Fibroblast of skin of left quadriceps (primary cell): ENCODE measurements at regions not wholly inside any gene's neighbourhood (a gene's known extent, or its start where the extent isn't known, plus 50 kb on each side); places are given as distances from the start of the nearest gene placed in this dataset.

Experiments
- DNase-seq, 2 experiments: peaks; one replicate each; pipeline ENCODE4 v3.0.0-alpha.2; 2013; ENCODE audit warnings: low read depth in 2 of 2

DNA sequence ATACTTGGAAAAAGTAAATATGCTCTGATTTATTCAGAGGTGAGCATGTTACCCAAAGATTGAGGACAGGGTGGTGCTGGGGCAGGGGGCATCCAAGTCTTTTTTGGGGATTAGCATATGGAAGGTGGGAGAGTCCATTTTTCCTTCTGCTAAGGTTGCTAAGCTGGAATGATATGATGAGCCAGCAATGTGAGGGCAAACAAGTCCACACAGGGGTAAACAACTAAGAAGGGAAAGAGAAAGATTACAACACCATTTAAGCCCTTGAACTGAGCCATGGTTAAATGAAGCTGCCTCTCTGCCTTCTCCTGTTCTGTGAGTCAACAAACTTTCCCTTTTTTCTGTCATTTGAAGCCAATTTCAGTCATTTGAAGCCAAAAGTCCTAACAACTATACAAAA lies 89.0 kb downstream of the RPL22L1 start:
- DNase-seq: no peak

DNA sequence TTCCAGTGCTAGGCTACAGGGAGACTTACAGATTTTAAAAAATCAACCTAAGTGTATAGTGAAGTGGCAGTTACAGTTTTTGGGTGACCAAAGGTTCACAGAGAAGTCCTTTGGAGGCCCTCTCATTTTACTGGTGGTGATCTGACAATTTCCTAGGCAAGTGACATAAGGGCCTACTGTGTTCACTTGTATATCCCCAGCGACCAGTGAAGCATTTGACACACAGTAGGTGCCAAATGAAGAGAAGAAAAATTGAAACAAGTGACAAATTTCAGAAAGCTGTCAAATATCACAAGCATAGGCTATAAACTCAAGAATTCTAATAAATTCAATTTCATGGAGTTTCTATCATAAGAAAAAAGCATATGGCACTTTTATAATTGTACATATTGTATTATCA lies 89.5 kb downstream of the RPL22L1 start:
- DNase-seq: no peak

GRCh38 chr3:170778240-170779217 lies 91.5 kb downstream of the RPL22L1 start:
- DNase-seq: no peak

GRCh38 chr3:170777564-170777926 lies 92.5 kb downstream of the RPL22L1 start:
- no peak for DNase-seq

GRCh38 chr3:170776887-170777563 lies 93.0 kb downstream of the RPL22L1 start:
- no peak for DNase-seq

DNA sequence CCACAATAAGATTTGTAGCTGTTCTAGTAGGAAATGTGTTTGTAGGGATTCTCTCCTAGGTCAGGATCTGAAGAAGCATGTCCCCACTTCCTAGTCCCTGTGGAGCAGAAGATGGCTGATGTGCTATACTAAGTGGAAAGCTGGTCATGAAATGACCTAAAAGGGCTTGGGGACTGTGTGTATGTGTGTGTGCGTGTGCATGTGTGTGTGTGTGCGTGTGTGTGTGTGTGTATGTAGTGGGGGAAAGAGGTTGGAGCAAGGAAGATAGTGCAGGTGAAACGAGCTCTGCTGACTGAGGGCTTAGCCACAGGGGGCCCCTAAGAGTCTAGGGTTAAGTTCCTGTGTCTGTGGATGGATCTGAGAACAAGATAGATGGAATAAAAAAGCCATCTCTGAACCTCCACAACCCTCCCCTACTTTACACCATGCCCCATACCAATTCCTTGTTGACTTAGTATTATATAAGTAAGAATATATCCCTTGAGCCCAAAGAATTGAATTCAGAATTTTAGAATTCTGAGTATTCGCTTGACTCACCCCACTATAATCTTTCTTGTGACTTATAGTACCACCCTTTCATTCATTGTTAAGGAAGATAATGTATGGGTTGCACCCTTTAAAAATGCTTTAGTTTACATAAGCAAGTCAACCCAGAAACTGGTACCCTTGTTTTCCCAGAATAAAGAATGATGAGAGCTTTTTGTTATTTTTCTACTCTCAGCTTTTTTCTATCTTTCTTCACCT lies 96.1 kb downstream of the RPL22L1 start:
- DNase-seq: no peak

DNA sequence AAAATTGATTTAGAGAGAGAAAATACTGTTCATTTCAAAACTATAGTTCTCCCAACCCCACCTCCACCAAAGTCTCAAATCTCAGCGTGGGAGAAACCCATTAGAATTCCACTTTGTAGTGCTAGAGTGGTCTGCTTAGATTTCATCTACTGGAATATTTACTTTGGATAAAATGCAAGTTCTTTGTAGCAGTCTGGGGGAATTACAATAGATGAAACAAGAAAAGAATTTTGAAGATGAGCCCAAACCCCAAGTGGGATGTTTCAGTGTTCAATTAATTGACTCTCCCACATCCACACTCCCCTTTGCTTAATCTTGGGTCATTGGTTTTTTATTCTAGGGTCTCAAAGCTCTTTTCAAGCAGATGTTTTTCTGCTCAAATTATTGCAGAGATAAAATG lies 97.8 kb downstream of the RPL22L1 start:
- no peak for DNase-seq

- peak; percentile 41 to 44 for DNase-seq
Observed at GRCh38 chr3:170768334-170768801, 101.6 kb downstream of the RPL22L1 start.

DNA sequence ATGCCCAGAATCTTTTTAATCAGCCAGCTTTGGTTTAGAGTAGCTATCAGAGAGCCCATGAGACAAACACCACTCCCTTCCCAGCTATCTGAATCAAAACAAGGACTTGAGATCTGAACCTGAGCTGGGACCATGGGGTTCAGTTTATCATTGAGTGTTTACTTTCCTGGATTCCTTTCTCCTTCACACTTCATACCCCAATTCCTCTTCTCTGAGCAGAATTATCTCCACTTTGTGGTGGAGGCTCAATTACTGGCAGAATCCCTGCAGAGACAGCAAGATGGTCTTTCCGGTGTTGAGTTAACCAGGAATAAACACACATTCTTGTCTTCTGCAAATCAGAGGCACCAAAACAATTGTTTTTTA lies 102.4 kb downstream of the RPL22L1 start:
- no peak for DNase-seq

DNA sequence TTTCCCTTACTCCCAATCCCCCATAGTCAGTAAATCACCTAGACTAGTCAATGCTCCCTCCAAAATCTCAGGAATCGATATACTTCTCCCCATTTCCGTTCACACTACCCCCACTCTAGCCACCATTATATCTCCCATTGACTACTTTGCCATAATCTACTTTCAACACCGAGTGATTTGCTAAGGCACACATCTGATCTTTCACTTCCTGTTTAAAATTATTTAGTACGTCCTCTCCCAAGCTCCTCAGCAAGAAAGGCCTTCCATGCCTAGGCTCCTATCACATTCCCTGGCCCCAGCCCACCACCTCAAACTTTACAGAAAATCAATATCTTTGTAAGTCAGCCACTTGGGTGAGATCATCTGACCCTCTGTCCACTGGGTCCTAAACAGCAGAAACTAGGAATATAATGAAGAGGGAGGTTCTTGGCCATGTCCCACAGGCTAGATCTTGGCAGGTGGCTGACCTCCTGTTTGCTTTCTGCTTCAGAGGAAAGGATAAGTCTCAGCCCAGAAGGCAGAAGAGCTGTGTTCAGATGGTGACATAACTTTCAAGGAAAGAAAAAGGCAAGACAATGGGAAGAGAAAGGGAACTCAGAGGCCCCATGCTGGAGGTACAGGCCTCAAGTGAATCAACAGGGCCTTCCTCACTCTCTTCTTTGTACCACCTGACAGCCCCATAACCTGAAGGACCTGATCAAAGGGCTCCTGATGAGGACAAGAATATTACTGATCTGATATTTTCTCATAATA lies 103.0 kb downstream of the RPL22L1 start:
- DNase-seq: no peak

GRCh38 chr3:170766253-170766652 lies 103.7 kb downstream of the RPL22L1 start:
- no peak for DNase-seq

DNA sequence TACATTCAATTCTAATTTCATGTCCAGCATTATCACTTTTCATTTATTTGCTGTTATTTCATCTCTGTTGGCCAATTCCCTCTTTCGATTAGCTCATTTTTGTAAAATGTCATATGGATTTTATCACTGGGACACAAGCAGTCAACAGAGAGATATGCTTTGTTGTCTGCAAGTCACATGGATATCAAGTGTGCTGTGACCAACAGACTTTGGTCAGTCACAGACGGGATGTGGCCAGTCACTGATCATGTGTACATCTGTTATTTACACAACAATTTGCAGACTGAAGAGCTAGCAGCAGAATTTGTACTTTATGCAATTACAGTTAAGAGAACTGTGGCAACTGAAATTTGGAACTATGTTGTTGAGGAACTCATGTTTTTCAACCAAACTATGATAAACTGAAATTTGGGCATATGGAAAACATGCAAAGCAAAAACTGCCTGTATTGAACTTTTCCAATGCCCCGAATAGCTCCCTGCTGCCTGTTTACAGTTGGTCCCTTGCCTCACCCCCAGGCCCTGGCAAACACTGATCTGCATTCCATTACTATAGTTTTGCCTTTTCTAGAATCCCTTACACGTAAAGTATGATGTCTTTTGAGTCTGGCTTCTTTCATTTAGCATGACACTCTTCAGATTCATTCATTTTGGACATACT lies 104.4 kb downstream of the RPL22L1 start:
- no peak for DNase-seq

- no peak for DNase-seq
Observed at GRCh38 chr3:170764017-170764416, 106.0 kb downstream of the RPL22L1 start.

GRCh38 chr3:170762064-170762463 lies 107.9 kb downstream of the RPL22L1 start:
- peak; percentile 37 to 45 for DNase-seq

DNA sequence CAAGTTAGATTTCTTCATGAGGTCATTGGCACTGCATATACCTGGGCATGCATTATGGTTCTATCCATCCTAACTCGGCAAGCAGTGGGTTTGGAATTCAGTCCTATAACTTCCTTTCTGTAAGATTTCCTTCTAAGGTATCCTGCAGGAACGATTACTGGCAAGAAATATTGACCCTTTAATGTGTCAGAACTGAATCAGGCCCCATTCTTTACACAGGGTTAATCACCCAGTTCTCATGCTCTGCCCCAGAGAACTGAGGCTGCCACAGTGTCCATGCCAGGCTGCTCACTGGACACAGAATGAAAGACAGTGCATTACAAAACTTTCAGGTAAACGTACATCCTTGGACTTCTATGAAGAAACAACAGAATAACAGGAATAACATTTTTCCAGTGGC lies 108.9 kb downstream of the RPL22L1 start:
- DNase-seq: no peak

- DNase-seq: peak; percentile 52 to 53
Observed at GRCh38 chr3:170760174-170760526, 109.8 kb downstream of the RPL22L1 start.

DNA sequence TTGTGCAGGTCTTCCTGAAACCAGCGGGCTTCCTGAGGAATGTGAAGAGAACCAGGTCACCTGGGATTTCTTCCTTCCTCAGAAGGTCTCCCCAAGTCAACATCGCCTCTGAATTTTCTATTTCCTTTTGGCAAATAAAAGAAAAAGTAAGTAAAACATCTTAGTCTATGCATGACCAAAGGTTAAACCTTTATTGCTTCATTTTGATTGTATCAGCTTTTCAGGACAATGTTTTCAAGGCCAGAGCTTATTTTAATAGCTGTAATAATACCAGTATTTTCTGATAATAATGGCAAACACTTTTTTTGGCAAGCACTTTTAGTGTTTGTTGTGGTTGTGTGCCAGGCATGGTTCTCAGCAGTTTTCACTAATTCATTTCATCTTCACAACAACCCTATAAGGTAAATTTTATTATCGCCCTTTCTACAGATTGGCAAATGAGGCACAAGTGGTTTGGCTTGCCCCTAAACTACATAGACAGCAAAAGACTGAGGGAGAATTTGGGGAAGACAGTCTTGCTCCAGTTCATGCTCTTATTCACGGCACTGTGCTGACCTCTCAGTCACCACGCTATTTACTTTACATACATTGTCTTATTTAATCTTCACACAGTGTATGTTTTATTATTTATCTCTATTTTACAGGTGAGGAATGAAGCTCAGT lies 110.4 kb downstream of the RPL22L1 start:
- DNase-seq: no peak

- DNase-seq: no peak
Observed at GRCh38 chr3:170757038-170757437, 113.0 kb downstream of the RPL22L1 start.

DNA sequence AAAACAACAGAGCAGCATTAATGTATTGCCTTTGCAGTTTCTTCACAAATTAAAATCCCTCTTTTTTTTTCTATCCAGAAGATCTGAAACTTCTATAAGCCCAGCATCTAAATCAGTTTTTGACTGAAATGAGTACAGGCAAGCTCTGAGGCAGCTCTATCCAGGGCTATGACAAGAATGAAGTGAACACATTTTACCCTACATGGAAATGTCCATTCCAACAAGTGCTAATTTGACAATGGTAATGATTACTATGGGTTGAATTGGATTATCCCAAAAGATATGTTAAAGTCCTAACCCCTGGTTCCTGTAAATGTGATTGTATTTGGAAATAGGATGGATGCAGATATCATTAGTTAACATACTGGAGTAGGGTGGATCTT lies 115.7 kb downstream of the RPL22L1 start:
- DNase-seq: no peak
